Keratinocyte (primary cell): ENCODE measurements at regions not wholly inside any gene's neighbourhood (a gene's known extent, or its start where the extent isn't known, plus 50 kb on each side); places are given as distances from the start of the nearest gene placed in this dataset.
"Not testable (repeated sequence)": the region's sequence is repeated elsewhere in the genome, so short reads cannot be mapped to it uniquely, and the experiment has no call there.

Source experiments
- CTCF ChIP-seq, 3 experiments: IDR thresholded peaks in 1 of 3; conservative IDR thresholded peaks in 1 of 3; optimal IDR thresholded peaks in 1 of 3; 2 replicates in 2 of 3; 3 replicates in 1 of 3; pipeline versions ENCODE3 to v1.5.1; 2011; ENCODE audit warnings: low read length in 3 of 3, mild to moderate bottlenecking in 3 of 3, moderate library complexity in 2 of 3, control low read depth in 1 of 3, inconsistent platforms in 1 of 3; ENCODE audit not compliant: insufficient read depth in 2 of 3; ENCODE audit errors: extremely low read depth in 1 of 3
- EZH2 ChIP-seq: IDR thresholded peaks from one replicate; pipeline ENCODE4 v1.6.1; 2012; ENCODE audit warnings: inconsistent platforms, mild to moderate bottlenecking, low read length, moderate library complexity

GRCh38 chr6:78386854-78387253 lies 480.5 kb upstream of the IRAK1BP1 start:
- not testable (repeated sequence) for TF ChIP-seq CTCF (optimal IDR thresholded peaks at IDR 0.05 in 1 of 3, IDR thresholded peaks at IDR 0.05 in 1 of 3, conservative IDR thresholded peaks at IDR 0.05 in 1 of 3; ENCODE audit: extremely low read depth in 1 of 3, insufficient read depth in 2 of 3, low read length in 3 of 3); EZH2
